GM18498 (cell line): ENCODE measurements at regions not wholly inside any gene's neighbourhood (a gene's known extent, or its start where the extent isn't known, plus 50 kb on each side); places are given as distances from the start of the nearest gene placed in this dataset.
"Not testable (repeated sequence)": the region's sequence is repeated elsewhere in the genome, so short reads cannot be mapped to it uniquely, and the experiment has no call there.

Source experiments
- ATAC-seq: cut with Tn5 transposase; IDR thresholded peaks from one replicate; pipeline ENCODE4 v1.9.1; 2021; ENCODE audit warnings: mild to moderate bottlenecking, moderate library complexity; ENCODE audit not compliant: unreplicated experiment

- ATAC-seq = not testable (repeated sequence)
These were observed 485.4 kb downstream of the TMEM121 start for GRCh38 chr14:106011631-106012360.

DNA sequence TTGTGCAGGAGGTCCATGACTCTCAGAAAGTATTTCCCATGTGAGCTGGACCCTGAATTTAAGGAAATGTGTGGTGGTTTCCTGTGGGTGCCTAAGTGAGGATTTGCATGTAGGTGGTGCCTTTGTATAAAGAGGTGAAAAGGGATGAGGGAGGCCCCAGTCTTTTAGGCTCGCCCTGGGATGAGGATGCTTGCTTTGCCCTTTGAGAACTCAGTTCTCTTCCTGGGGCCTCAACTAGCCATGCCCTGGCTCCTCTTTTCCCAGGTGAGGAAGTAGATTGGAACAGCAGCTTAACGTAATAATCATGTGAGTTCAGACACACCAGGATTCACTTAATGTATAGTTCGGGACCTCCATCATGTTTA is 486.0 kb downstream of the TMEM121 start:
- not testable (repeated sequence) for ATAC-seq

DNA sequence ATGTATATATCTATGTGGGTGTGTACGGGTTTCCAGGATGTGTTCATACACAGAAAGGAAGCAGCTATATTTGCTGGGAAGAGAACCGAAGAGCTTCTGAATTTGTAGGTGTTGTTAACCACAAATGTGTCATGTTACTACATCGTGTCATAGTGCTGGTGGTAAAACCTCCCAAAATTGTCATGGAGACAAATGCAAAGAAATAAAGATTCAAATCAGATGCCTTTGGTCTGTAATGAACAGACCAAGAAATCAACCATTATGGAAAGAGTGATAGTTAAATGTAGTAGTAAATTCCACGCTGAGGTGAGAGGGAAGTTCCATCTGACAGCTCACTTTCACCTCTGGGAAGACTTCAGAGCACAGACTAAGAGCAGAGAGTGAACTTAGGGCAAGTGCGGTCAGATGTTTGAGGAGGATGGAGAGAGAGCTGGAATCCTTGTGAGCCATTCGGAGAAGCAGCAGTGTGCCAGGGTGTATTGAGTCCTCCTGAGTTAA is 487.5 kb downstream of the TMEM121 start:
- no peak for ATAC-seq

DNA sequence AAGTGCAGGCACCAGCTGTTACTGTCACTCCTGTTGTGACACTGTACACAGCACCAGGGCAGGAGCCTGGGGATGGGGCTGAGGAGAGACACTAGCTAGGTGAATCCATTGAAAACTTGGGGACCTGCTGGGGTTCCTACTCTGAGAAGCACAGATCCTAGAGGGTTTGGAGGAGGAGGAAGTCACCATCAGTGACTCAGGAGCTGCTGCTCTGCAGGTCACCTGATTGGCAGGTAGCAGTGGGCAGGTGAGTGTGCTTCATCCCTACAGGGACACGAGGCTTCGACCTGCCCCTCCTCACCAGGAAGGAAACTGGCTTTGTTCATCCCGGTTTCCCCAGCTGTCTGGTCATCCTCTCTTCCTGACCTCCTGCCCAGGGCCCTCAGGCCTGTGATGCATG is 491.6 kb downstream of the TMEM121 start:
- ATAC-seq = not testable (repeated sequence)

DNA sequence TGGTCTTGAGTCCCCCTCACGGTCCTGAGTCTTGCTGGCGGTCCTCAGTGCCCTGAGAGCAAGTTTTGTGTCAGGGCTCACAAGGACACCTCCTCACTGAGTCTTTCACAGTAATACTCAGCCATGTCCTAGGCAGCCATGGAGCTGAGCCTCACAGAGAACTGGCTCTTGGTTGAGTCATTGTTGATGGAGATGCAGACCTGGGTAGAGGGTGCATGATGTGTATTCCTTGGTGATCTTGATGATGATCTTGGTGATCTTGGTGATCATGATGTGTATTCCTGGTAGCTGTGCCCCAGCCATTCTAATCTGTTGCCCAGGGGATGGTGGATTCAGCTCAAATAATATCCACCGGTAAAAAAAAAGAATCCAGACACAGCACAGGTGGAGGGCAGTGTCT is 495.4 kb downstream of the TMEM121 start:
- ATAC-seq = no peak

- ATAC-seq = not testable (repeated sequence)
These were observed 496.3 kb downstream of the TMEM121 start for GRCh38 chr14:106022648-106023047.

DNA sequence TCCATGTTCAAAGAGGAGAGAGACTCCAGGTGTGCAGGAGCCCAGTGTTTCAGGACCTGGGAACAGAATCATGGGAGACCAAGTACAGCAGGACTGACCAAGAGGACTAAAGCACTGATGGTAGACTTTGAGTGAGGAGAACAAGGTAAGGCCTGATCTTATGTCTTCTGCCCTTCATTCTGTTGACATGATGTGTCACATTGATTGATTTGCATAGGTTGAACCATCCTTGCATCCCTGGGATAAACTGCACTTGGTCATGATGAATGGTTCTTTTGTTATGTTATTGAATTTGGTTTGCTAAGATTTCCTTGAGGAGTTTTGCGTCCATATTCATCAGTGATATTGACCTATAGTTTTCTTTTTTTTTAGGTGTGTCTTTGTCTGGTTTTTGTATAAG is 497.0 kb downstream of the TMEM121 start:
- no peak for ATAC-seq

DNA sequence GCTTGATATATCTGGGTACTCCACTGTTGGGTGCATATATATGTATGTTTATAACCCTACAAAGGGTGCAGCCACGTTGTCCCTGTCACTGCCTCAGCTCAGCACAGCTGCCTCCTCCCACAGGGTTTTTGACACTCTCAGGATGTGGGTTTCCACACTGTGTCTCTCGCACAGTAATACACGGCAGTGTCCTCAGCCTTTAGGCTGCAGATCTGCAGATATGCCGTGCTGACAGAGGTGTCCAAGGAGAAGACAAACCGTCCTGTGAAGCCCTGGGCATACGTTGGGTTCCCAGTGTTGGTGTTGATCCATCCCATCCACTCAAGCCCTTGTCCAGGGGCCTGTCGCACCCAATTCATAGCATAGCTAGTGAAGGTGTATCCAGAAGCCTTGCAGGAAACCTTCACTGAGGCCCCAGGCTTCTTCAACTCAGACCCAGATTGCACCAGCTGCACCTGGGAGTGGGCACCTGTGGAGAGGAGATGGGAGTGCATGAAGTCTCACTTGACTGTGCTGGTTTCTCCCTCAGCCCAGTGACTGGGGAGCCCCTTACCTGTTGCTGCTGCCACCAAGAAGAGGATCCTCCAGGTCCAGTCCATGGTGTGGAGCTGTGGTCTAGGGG is 498.7 kb downstream of the TMEM121 start:
- no peak for ATAC-seq

DNA sequence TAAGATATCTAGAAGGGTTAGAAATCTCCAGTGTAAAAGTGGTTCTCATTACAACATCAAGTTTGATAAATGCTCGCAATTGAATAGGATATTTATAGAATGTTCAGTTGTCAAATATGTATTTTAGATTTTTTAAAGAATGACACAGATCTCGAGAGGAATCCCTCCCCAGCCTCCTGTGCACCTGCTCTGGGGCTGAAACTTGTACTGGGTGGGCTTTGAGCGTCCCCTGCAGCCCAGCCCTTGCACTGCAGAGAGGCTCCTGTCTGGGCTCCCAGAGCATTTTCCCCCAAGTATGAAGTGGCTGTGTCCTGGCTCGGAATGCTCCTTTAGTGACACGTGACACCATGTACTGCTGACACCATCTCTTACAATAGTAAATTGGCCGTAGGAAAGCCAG is 499.6 kb downstream of the TMEM121 start:
- ATAC-seq = no peak

DNA sequence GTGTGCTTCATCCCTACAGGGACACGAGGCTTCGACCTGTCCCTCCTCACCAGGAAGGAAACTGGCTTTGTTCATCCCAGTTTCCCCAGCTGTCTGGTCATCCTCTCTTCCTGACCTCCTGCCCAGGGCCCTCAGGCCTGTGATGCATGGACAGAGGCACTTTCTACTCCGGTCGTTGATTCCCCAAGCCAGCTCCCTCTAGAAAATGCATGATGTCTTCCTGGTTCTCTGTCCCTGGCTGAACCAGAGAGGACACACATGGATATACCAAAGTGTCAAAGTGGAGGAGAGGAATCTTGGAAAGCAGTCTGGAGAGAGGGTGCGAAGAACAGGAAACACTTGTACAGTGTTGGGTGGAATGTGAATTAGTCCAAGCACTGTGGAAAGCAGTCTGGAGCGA is 501.4 kb downstream of the TMEM121 start:
- ATAC-seq = not testable (repeated sequence)

DNA sequence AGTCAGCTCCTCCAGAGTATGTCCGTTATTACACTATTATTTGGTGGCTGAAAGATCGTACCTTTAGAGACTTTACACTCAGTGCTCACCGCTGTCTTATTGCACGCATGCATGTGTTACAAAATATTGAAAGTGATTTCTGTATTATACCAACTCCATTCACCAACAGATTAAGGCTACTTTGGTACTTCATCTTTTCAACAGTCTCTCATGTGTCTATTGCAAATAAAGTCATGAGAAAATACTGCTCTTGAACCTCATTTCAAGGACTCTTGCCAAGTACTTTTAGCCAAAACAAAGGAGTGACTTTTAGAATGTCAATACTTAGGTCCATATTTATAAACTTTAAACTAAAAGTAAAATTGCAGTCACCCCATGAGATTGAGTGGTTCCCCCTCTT is 503.6 kb downstream of the TMEM121 start:
- ATAC-seq = no peak

DNA sequence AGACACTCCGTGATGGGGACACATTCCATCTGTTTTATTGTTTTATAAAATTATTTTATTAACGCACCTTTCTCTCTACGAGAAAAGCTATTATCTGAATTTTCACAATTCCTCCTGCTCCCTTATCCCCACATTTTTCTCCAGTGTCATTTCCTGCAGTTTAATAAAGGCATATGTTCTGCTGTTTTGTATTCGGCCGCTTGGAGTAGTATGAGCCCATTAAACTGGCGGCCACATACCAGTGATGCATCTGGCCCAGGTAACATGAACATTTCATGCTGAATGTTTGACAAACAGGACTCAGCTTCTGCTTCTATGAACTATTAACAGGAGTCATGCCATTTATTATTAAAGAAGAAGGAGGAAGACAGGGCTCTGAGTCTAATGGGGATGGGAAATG is 511.0 kb downstream of the TMEM121 start:
- no peak for ATAC-seq

DNA sequence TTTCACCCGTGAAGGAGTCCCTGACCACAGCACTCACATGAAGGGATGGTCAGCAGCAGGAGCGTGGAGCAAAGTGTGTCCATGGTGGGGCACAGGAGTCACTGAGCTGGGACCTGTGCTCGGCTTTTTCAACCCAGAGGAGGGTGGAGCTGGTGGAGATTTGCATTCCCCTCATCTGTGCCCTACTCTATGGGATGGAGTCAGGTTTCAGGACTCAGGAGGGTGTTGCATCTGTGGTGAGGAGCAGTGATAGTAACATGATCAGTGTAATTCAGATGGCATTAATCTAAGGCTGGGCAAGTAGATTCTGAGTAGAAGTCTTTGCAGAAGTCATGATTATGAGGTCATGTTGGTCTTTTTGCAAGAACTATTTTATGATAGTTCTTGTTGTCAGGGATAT is 511.9 kb downstream of the TMEM121 start:
- ATAC-seq = no peak

DNA sequence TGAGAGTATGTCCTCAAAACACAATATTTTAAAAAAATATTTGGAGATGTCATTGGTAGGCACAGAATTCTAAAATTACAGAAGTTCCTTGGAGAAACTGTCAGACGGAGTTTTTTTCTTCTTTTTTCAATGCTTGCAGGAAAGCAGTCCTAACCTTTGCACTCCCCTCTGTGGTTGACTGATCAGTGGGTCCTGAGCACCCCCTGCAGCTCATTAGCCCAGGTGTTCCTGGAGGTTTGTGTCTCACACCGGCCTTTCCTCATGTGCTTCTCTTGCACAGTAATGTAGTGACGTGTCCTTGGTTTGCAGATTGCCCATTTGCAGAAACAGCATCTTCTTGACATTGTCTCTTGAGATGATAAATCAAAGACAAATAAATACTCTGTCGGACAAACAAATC is 513.0 kb downstream of the TMEM121 start:
- ATAC-seq = no peak

DNA sequence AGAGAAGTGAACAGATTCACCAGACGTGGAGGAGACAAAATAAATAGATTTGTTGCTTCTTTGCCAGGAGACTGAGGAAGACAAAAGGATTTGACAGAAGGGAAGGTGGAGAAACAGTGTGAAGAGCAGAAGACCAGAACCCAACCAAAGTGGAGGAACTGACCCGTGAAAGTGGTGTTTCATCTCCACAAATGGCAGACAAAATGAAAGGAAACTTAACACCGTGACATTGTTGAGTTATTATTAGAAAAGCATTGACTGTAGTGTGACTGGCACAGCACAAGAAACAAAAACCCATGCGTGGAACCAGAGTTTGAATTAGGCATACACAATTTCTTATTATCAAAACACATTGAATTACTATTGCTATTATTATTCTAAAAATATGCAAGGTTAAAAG is 518.1 kb downstream of the TMEM121 start:
- no peak for ATAC-seq

DNA sequence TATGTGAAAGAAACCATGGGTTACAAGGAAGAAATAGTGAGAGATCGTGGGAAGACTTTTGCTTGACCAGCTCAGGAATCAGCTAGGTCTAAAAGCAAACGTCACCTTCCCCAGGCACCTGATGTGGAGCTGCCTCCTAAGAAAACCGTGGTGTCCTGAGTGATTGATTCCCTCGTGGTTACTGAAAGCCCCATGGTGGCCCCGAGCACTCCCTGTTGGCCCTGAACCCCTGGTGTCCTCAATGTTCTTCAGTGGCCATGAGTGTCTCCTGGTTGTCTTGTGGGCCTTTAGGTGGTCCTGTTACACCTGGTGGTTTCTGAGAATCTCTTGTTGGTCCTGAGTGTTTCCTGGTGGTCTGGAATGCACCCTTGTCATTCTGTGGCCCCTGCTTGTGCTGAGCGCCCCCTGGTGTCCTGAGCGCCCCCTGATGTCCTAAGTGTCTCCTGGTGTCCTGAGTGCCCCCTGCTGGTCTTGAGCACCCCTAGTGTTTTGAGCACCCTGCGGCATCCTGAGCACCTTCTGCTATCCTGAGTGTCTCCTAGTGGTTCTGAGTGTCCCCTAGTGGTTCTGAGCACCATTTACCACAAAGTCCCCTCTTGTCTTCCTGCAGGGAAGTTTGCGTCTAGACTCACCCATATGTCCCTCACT is 518.7 kb downstream of the TMEM121 start:
- ATAC-seq = no peak

- no peak for ATAC-seq
These were observed 525.4 kb downstream of the TMEM121 start for GRCh38 chr14:106051796-106052195.

- ATAC-seq = no peak
These were observed 528.9 kb downstream of the TMEM121 start for GRCh38 chr14:106055289-106055688.

GRCh38 chr14:106058342-106058741 is 532.0 kb downstream of the TMEM121 start:
- ATAC-seq = no peak

DNA sequence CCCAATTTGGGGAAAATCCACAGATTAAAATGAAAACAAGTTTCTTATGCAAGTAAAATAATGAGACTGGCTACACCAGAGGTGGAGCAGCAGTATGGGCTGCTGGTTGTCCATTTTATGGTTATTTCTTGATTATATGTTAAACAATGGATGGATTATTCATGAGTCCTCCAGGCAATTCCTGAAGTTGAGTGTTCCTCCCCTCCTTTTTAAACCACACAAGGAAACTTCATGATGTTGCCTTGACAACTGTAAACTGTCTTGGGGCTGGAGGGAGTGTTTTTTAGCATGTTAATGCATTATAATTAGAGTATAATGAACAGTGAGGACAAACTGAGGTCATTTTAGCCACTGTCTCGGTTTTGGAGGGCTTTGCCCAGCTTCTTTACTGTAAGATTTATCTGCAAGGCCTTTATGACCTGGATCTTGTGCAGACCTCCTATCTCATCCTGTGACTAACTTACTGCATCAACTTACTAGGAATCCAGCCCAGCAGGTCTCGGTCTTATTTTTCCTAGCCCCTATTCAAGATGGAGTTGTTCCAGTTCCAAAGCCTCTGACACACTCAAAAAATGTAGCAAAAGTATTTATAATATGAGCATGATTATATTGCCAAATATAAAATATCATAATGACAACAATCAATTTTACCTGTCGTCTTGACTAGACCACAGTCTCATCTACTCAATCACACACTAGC is 534.0 kb downstream of the TMEM121 start:
- no peak for ATAC-seq

DNA sequence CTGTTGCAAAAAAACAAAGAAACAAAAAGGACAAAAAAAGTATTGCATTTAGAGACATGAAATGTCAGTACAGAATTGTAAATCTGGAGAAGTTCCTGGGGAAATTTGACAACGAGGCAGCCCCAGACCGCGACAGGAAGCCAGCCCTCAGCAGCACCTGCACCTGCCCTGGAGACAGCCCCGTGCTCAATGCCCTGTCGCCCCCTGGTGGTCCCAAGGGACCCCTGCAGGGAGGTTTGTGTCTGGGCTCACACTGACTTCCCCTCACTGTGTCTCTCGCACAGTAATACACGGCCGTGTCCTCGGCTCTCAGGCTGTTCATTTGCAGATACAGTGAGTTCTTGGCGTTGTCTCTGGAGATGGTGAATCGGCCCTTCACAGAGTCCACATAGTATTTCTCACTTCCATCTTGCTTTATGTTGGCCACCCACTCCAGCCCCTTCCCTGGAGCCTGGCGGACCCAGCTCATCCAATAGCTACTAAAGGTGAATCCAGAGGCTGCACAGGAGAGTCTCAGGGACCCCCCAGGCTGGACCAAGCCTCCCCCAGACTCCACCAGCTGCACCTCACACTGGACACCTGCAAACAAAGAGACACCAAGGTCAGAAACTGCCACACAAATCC is 535.6 kb downstream of the TMEM121 start:
- ATAC-seq = not testable (repeated sequence)
